ENCODE measurements at regions not wholly inside any gene's neighbourhood (a gene's known extent, or its start where the extent isn't known, plus 50 kb on each side); places are given as distances from the start of the nearest gene placed in this dataset.

DNA sequence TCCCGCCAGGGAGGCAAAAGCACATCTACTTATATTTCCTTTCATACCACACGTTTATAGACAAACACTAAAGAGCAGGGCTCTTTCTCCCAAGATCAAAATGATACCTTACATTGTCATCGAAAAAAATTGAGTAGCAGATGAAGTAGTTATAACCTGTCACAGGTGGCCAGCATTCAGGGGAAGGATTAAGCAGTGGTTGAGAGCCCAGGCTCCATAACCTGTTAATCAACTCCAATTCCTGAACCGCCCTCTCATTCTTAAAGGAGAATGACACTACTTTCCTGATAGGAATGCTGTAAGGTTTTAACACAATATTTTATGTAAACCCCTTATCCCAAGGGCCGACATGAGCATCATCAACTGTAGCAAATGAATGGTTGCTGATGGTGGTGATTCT, 268.9 kb upstream of the KCNIP4 start:
- Histone ChIP-seq H3K23ac (ENCODE audit: low read depth, low read length, poor library complexity) (no peak overlapping the region), H2BK5ac (ENCODE audit: low read length) (no peak overlapping the region), H2BK120ac (ENCODE audit: low read depth, low read length) (no peak overlapping the region), H3K14ac (ENCODE audit: low read length) (no peak overlapping the region), H3K36me3 (replicated peaks in 1 of 2; ENCODE audit: control insufficient read depth in 2 of 2, insufficient read depth in 2 of 2, low read length in 2 of 2) (no peaks in the 10 kb centered on the region), H2BK12ac (ENCODE audit: low read length) (no peak overlapping the region), H3K9ac (ENCODE audit: low read depth, low read length, poor library complexity) (no peak overlapping the region), H3K4ac (ENCODE audit: low read length) (no peak overlapping the region), H3K4me1 (ENCODE audit: control insufficient read depth in 2 of 2, insufficient read depth in 1 of 2, low read depth in 1 of 2, low read length in 2 of 2) (no peaks in the 10 kb centered on the region), H3K27ac (replicated peaks; ENCODE audit: low read length) (no peak overlapping the region), H3K9me3 (replicated peaks in 1 of 2; ENCODE audit: control insufficient read depth in 2 of 2, insufficient read depth in 1 of 2, low read depth in 1 of 2, low read length in 2 of 2) (no peaks in the 10 kb centered on the region), H2BK15ac (ENCODE audit: low read length) (no peak overlapping the region), H3K4me3 (ENCODE audit: low read length in 2 of 2) (no peak overlapping the region), H3K4me2 (ENCODE audit: insufficient read depth, low read length, poor library complexity, severe bottlenecking) (no peak overlapping the region), H3K18ac (ENCODE audit: low read length) (no peak overlapping the region), H3K79me1 (ENCODE audit: low read depth, low read length) (no peaks in the 10 kb centered on the region), H3K27me3 (ENCODE audit: control insufficient read depth in 3 of 3, insufficient read depth in 3 of 3, low read depth in 1 of 3, low read length in 3 of 3) (no peaks in the 10 kb centered on the region), H4K91ac (ENCODE audit: low read depth, low read length, poor library complexity) (no peak overlapping the region), H2AFZ (ENCODE audit: low read length) (no peak overlapping the region), H2AK5ac (ENCODE audit: low read depth, low read length) (no peak overlapping the region), H4K8ac (ENCODE audit: low read depth, low read length) (no peak overlapping the region)
- no peak for DNase-seq (ENCODE audit: low spot score)
- WGBS, 2 donors (ENCODE audit: extremely low coverage in 2 of 2, insufficient read length in 2 of 2, insufficient replicate concordance in 1 of 2), result no CpG with 5 or more reads among the region's 5 CpGs

DNA sequence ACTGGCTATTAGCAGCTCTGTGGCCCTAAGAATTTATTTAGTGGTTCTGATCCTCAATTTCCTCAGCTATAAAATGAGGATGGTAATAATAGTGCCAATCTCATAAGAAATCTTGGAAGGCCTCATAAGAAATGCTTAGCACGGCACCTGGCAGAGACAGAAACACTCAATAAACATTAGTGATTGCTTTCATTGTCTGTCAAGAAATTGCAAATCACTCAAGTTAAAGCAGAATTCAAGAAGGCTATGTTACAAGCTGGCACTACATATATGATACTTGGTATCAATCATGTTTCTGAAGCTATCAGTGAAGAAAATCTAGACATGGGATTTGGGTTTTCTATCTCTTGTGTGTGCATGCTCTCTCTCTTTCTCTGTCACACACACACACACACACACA, 267.7 kb upstream of the KCNIP4 start:
- H2BK120ac ChIP-seq (ENCODE audit: low read depth, low read length), result no peak overlapping the region
- H3K18ac ChIP-seq (ENCODE audit: low read length), result no peak overlapping the region
- H3K4me3 ChIP-seq (ENCODE audit: low read length in 2 of 2), result no peak overlapping the region
- no peak overlapping the region for H2BK15ac ChIP-seq (ENCODE audit: low read length)
- H3K23ac ChIP-seq (ENCODE audit: low read depth, low read length, poor library complexity), result no peak overlapping the region
- no peak overlapping the region for H2AFZ ChIP-seq (ENCODE audit: low read length)
- H3K14ac ChIP-seq (ENCODE audit: low read length), result no peak overlapping the region
- H3K4me2 ChIP-seq (ENCODE audit: insufficient read depth, low read length, poor library complexity, severe bottlenecking), result no peak overlapping the region
- H3K27me3 ChIP-seq (ENCODE audit: control insufficient read depth in 3 of 3, insufficient read depth in 3 of 3, low read depth in 1 of 3, low read length in 3 of 3), result no peaks in the 10 kb centered on the region
- H3K4me1 ChIP-seq (ENCODE audit: control insufficient read depth in 2 of 2, insufficient read depth in 1 of 2, low read depth in 1 of 2, low read length in 2 of 2), result no peaks in the 10 kb centered on the region
- WGBS, 2 donors (ENCODE audit: extremely low coverage in 2 of 2, insufficient read length in 2 of 2, insufficient replicate concordance in 1 of 2), result no CpG with 5 or more reads among the region's 1 CpG
- H4K8ac ChIP-seq (ENCODE audit: low read depth, low read length), result no peak overlapping the region
- no peak for DNase-seq (ENCODE audit: low spot score)
- H4K91ac ChIP-seq (ENCODE audit: low read depth, low read length, poor library complexity), result no peak overlapping the region
- no peak overlapping the region for H3K27ac ChIP-seq (replicated peaks; ENCODE audit: low read length)
- no peak overlapping the region for H3K4ac ChIP-seq (ENCODE audit: low read length)
- H3K79me1 ChIP-seq (ENCODE audit: low read depth, low read length), result no peaks in the 10 kb centered on the region
- no peak overlapping the region for H2BK5ac ChIP-seq (ENCODE audit: low read length)
- H3K9ac ChIP-seq (ENCODE audit: low read depth, low read length, poor library complexity), result no peak overlapping the region
- H2BK12ac ChIP-seq (ENCODE audit: low read length), result no peak overlapping the region
- no peaks in the 10 kb centered on the region for H3K36me3 ChIP-seq (replicated peaks in 1 of 2; ENCODE audit: control insufficient read depth in 2 of 2, insufficient read depth in 2 of 2, low read length in 2 of 2)
- no peak overlapping the region for H2AK5ac ChIP-seq (ENCODE audit: low read depth, low read length)
- H3K9me3 ChIP-seq (replicated peaks in 1 of 2; ENCODE audit: control insufficient read depth in 2 of 2, insufficient read depth in 1 of 2, low read depth in 1 of 2, low read length in 2 of 2), result no peaks in the 10 kb centered on the region

DNA sequence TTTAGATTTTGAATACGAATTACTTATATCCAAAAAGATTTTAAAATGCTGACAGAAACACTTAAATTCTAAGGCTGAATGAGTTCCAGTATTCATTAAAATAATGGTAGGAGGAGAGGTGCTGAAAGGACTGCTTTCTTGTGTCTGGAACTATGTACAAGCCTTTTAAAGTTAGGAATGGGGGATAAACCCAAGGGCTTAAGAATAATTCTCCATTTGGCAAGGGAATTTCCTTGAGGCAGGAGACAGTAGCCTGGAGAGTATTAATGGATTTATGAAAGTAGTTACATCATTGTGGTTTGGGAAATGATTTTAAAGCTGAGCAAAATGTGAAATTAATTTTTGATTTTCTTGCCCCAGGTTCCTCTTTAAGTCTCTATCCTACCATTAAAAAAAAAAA, 266.5 kb upstream of the KCNIP4 start:
- Histone ChIP-seq H3K36me3 (replicated peaks in 1 of 2; ENCODE audit: control insufficient read depth in 2 of 2, insufficient read depth in 2 of 2, low read length in 2 of 2) (no peaks in the 10 kb centered on the region), H3K4me1 (ENCODE audit: control insufficient read depth in 2 of 2, insufficient read depth in 1 of 2, low read depth in 1 of 2, low read length in 2 of 2) (no peaks in the 10 kb centered on the region), H3K79me1 (ENCODE audit: low read depth, low read length) (no peaks in the 10 kb centered on the region), H2BK12ac (ENCODE audit: low read length) (no peak overlapping the region), H3K4ac (ENCODE audit: low read length) (no peak overlapping the region), H3K4me2 (ENCODE audit: insufficient read depth, low read length, poor library complexity, severe bottlenecking) (no peak overlapping the region), H2BK15ac (ENCODE audit: low read length) (no peak overlapping the region), H2BK120ac (ENCODE audit: low read depth, low read length) (no peak overlapping the region), H2BK5ac (ENCODE audit: low read length) (no peak overlapping the region), H3K14ac (ENCODE audit: low read length) (no peak overlapping the region), H2AFZ (ENCODE audit: low read length) (no peak overlapping the region), H3K9ac (ENCODE audit: low read depth, low read length, poor library complexity) (no peak overlapping the region), H3K23ac (ENCODE audit: low read depth, low read length, poor library complexity) (no peak overlapping the region), H4K91ac (ENCODE audit: low read depth, low read length, poor library complexity) (no peak overlapping the region), H3K9me3 (replicated peaks in 1 of 2; ENCODE audit: control insufficient read depth in 2 of 2, insufficient read depth in 1 of 2, low read depth in 1 of 2, low read length in 2 of 2) (no peaks in the 10 kb centered on the region), H3K18ac (ENCODE audit: low read length) (no peak overlapping the region), H3K27ac (replicated peaks; ENCODE audit: low read length) (no peak overlapping the region), H2AK5ac (ENCODE audit: low read depth, low read length) (no peak overlapping the region), H4K8ac (ENCODE audit: low read depth, low read length) (no peak overlapping the region), H3K4me3 (ENCODE audit: low read length in 2 of 2) (no peak overlapping the region), H3K27me3 (ENCODE audit: control insufficient read depth in 3 of 3, insufficient read depth in 3 of 3, low read depth in 1 of 3, low read length in 3 of 3) (no peaks in the 10 kb centered on the region)
- no CpG with 5 or more reads among the region's 1 CpG for WGBS, 2 donors (ENCODE audit: extremely low coverage in 2 of 2, insufficient read length in 2 of 2, insufficient replicate concordance in 1 of 2)
- DNase-seq (ENCODE audit: low spot score), result no peak

DNA sequence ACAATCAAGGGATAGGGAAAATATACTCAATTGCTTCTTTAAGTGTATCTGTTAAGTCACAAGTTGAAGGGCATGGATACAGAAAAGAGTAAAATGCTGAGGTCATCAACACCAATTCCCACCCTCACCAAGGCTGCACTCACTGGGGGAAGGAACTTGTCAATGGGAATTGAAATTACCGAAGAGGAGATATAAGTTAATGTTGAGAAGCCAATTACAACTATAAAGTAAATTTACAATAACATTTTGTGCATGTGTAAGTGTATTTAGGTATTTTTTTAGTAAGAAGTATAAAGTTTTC, 255.1 kb upstream of the KCNIP4 start:
- Histone ChIP-seq H2BK5ac (ENCODE audit: low read length) (no peak overlapping the region), H3K4me2 (ENCODE audit: insufficient read depth, low read length, poor library complexity, severe bottlenecking) (no peak overlapping the region), H3K4ac (ENCODE audit: low read length) (no peak overlapping the region), H2BK15ac (ENCODE audit: low read length) (no peak overlapping the region), H2BK12ac (ENCODE audit: low read length) (no peak overlapping the region), H2BK120ac (ENCODE audit: low read depth, low read length) (no peak overlapping the region), H3K4me3 (ENCODE audit: low read length in 2 of 2) (no peak overlapping the region), H4K8ac (ENCODE audit: low read depth, low read length) (no peak overlapping the region), H3K36me3 (replicated peaks in 1 of 2; ENCODE audit: control insufficient read depth in 2 of 2, insufficient read depth in 2 of 2, low read length in 2 of 2) (no peaks in the 10 kb centered on the region), H3K79me1 (ENCODE audit: low read depth, low read length) (no peaks in the 10 kb centered on the region), H3K14ac (ENCODE audit: low read length) (no peak overlapping the region), H2AK5ac (ENCODE audit: low read depth, low read length) (no peak overlapping the region), H3K23ac (ENCODE audit: low read depth, low read length, poor library complexity) (no peak overlapping the region), H3K4me1 (ENCODE audit: control insufficient read depth in 2 of 2, insufficient read depth in 1 of 2, low read depth in 1 of 2, low read length in 2 of 2) (no peaks in the 10 kb centered on the region), H3K9me3 (replicated peaks in 1 of 2; ENCODE audit: control insufficient read depth in 2 of 2, insufficient read depth in 1 of 2, low read depth in 1 of 2, low read length in 2 of 2) (no peaks in the 10 kb centered on the region), H3K9ac (ENCODE audit: low read depth, low read length, poor library complexity) (no peak overlapping the region), H3K27me3 (ENCODE audit: control insufficient read depth in 3 of 3, insufficient read depth in 3 of 3, low read depth in 1 of 3, low read length in 3 of 3) (no peaks in the 10 kb centered on the region), H4K91ac (ENCODE audit: low read depth, low read length, poor library complexity) (no peak overlapping the region), H3K18ac (ENCODE audit: low read length) (no peak overlapping the region), H2AFZ (ENCODE audit: low read length) (no peak overlapping the region), H3K27ac (replicated peaks; ENCODE audit: low read length) (no peak overlapping the region)
- WGBS, 2 donors (ENCODE audit: extremely low coverage in 2 of 2, insufficient read length in 2 of 2, insufficient replicate concordance in 1 of 2), result no CpG with 5 or more reads among the region's 1 CpG
- DNase-seq (ENCODE audit: low spot score), result no peak

Measured in neuronal stem cell (in vitro differentiated cells).